Activated CD4-positive, alpha-beta T cell treated with anti-CD3 and anti-CD28 coated beads, Interleukin-2, amount 10 ng/mL, durations not matched to agents 7 days and 5 days (primary cell): ENCODE measurements at regions not wholly inside any gene's neighbourhood (a gene's known extent, or its start where the extent isn't known, plus 50 kb on each side); places are given as distances from the start of the nearest gene placed in this dataset.
"Not testable (repeated sequence)": the region's sequence is repeated elsewhere in the genome, so short reads cannot be mapped to it uniquely, and the experiment has no call there.

Source experiments
- CTCF ChIA-PET: fragments of 350-600 bp; sonication (Branson Sonifier 250); formaldehyde crosslinking; loops from one replicate; lab custom pipeline; 2021; ENCODE audit warnings: antibody characterized with exemption; lab: Charles Lee
- POLR2A ChIA-PET: fragments of 350-600 bp; sonication (Branson Sonifier 250); formaldehyde crosslinking; loops from one replicate; lab custom pipeline; 2021; ENCODE audit warnings: antibody characterized with exemption; lab: Charles Lee
- DNase-seq: peaks from one replicate; pipeline ENCODE4 v3.0.0-alpha.2; 2020
- H3K27ac Mint-ChIP-seq: one replicate; pipeline ENCODE4 v1.8.0; 2021; ENCODE audit warnings: mild to moderate bottlenecking, moderate library complexity, mixed read lengths
- H3K27me3 Mint-ChIP-seq: one replicate; pipeline ENCODE4 v1.8.0; 2021; ENCODE audit warnings: mixed read lengths
- H3K36me3 Mint-ChIP-seq: one replicate; pipeline ENCODE4 v1.8.0; 2021; ENCODE audit warnings: low read depth, mixed read lengths
- H3K4me1 Mint-ChIP-seq: one replicate; pipeline ENCODE4 v1.8.0; 2021; ENCODE audit warnings: mixed read lengths
- H3K4me3 Mint-ChIP-seq: one replicate; pipeline ENCODE4 v1.8.0; 2021; ENCODE audit warnings: mild to moderate bottlenecking, moderate library complexity, mixed read lengths
- H3K9me3 Mint-ChIP-seq: one replicate; pipeline ENCODE4 v1.8.0; 2021; ENCODE audit warnings: mixed read lengths

DNA sequence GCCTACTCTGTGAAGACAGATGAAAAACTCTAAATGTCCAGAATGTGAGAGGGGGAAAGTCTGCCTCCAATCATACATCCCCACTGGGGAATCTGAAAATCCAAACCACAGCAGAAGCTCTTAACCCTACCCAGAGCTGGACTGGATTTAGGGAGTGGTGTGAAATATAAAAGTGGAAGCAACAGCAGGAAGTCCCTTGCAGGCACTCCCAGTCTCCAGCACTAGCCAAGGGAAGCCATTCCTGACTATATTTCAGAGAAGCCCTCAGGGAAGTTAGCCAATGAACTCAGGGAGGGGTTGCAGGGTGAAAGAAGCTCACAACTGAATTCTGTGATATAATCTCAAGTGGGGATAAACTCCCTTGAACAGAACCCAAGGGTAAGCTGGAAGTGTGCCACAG is 51.5 kb downstream of the CRPPA start:
- CTCF ChIA-PET: interaction anchor here (0.6 kb wide), 1 partner anchor 1154 kb away, joined by 3 read pairs; no protein-coding TSS in a partner anchor
- Mint-ChIP-seq H3K27ac (no peak overlapping the region), H3K4me1 (no peaks in the 10 kb centered on the region), H3K9me3 (peaks cover 2% of the 10 kb centered on the region), H3K36me3 (no peaks in the 10 kb centered on the region), H3K4me3 (no peak overlapping the region), H3K27me3 (no peaks in the 10 kb centered on the region)
- no peak for DNase-seq
- POLR2A ChIA-PET: no interaction called here

GRCh38 chr7:16369309-16369708 is 52.0 kb downstream of the CRPPA start:
- H3K4me1 Mint-ChIP-seq, DNase-seq, POLR2A ChIA-PET, H3K27ac Mint-ChIP-seq, H3K36me3 Mint-ChIP-seq, H3K9me3 Mint-ChIP-seq, H3K4me3 Mint-ChIP-seq, H3K27me3 Mint-ChIP-seq: not testable (repeated sequence)
- CTCF ChIA-PET: interaction anchor here (0.6 kb wide), 1 partner anchor 1155 kb away, joined by 3 read pairs; no protein-coding TSS in a partner anchor

- no peak overlapping the region for H3K4me3 Mint-ChIP-seq
- H3K9me3 Mint-ChIP-seq: peaks cover 2% of the 10 kb centered on the region
- DNase-seq: no peak
- no peak overlapping the region for H3K27ac Mint-ChIP-seq
- ChIA-PET POLR2A (no interaction called here), CTCF (interaction anchor here (0.6 kb wide), 1 partner anchor 1155 kb away, joined by 3 read pairs; no protein-coding TSS in a partner anchor)
- H3K4me1 Mint-ChIP-seq: no peaks in the 10 kb centered on the region
- H3K27me3 Mint-ChIP-seq: no peaks in the 10 kb centered on the region
- H3K36me3 Mint-ChIP-seq: no peaks in the 10 kb centered on the region
These were observed 52.5 kb downstream of the CRPPA start for GRCh38 chr7:16368885-16369284.

DNA sequence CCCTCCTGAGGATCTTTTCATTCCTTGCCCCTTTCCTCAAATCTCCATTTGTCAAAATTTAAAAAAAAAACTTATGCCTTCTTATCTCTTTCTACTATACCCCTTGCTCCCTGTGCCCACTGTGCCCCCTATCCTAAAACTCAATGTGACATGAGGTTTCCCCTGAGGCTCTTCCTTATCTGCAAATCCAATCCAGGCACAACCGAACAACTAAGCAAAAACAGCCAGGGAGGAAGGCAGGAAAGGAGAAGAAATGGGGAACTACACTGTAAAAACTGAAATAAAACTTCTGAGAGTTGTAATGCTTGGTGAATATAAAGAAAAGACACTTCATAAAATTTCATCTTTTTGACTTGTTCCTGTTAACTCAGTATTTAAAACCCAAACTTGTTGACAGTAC is 54.2 kb downstream of the CRPPA start:
- Mint-ChIP-seq H3K4me3 (no peak overlapping the region), H3K4me1 (no peaks in the 10 kb centered on the region), H3K27me3 (no peaks in the 10 kb centered on the region), H3K36me3 (no peaks in the 10 kb centered on the region), H3K27ac (no peak overlapping the region), H3K9me3 (peaks cover 2% of the 10 kb centered on the region)
- ChIA-PET POLR2A (no interaction called here), CTCF (no interaction called here)
- DNase-seq: no peak

DNA sequence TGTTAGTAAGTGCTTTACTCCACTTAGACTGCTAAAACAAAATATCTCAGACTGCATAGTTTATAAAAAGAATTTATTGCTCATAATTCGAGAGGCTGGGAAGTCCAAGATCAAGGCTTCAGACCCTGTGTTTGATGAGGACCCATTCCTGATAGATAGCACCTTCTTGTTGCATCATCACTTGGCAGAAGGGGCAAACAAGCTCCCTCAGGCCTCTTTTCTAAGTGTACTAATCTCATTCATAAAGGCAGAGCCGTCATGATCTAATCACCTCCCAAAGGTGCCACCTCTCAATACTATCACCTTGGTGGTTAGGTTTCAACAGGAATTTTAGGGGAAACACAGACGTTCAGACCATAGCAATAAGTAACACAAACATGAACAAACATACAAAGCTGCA is 55.4 kb downstream of the CRPPA start:
- no peak overlapping the region for H3K27ac Mint-ChIP-seq
- H3K9me3 Mint-ChIP-seq: no peaks in the 10 kb centered on the region
- DNase-seq: no peak
- H3K4me1 Mint-ChIP-seq: no peaks in the 10 kb centered on the region
- H3K36me3 Mint-ChIP-seq: no peaks in the 10 kb centered on the region
- no peaks in the 10 kb centered on the region for H3K27me3 Mint-ChIP-seq
- ChIA-PET POLR2A (no interaction called here), CTCF (interaction anchor here (0.6 to 0.8 kb wide), 2 partner anchors 55 to 134 kb away, joined by 3 read pairs; partner anchors contain the start of gene CRPPA)
- H3K4me3 Mint-ChIP-seq: no peak overlapping the region

- Mint-ChIP-seq H3K36me3 (no peaks in the 10 kb centered on the region), H3K27me3 (no peaks in the 10 kb centered on the region), H3K4me3 (no peak overlapping the region), H3K9me3 (no peaks in the 10 kb centered on the region), H3K27ac (no peak overlapping the region), H3K4me1 (no peaks in the 10 kb centered on the region)
- POLR2A ChIA-PET: no interaction called here
- no peak for DNase-seq
- CTCF ChIA-PET: no interaction called here
These were observed 56.2 kb downstream of the CRPPA start for GRCh38 chr7:16365177-16365576.

DNA sequence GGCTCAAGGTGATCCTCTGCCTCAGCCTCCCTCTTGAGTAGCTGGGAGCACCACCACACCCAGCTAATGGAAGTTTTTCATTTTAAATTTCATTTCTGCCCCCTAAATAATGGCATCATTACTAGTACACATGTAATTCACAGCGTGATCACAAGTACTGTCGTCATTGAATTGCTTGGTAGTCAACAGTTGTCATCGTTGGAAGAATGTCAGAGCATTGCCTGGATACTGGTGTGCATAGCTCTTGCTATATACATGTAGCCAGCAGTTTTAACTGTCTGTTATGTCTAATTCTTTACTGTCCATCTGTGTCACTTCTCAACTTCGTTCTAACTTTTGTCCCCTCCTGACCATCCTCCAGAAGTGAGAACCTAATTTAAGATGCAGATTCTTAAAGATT is 62.1 kb downstream of the CRPPA start:
- CTCF ChIA-PET: no interaction called here
- POLR2A ChIA-PET: no interaction called here
- H3K4me1 Mint-ChIP-seq: no peaks in the 10 kb centered on the region

DNA sequence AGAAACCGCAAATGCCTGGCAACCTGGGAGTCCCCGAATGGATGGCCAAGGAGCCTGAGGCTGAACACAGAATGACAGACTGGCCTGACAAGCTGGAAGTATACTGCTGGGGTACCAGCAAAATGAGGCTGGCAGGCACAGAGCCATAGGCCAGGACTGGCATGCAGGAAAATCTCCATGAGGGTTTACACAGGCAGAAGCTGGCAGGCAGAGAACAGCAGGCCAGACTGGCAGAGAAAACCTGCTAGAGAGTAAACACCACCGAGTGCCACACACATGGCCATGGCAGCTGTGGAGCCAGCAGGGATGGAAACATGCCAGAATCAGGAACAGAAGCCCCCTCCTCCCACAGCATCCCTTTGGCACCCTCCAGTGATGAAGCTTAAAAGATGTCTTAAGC is 63.4 kb downstream of the CRPPA start:
- Mint-ChIP-seq H3K27me3 (no peaks in the 10 kb centered on the region), H3K27ac (no peak overlapping the region), H3K36me3 (no peaks in the 10 kb centered on the region), H3K9me3 (no peaks in the 10 kb centered on the region), H3K4me3 (no peak overlapping the region), H3K4me1 (no peaks in the 10 kb centered on the region)
- ChIA-PET CTCF (no interaction called here), POLR2A (no interaction called here)
- no peak for DNase-seq

More for the DNA sequence above, 62.1 kb downstream of the CRPPA start:
- Mint-ChIP-seq H3K27ac (no peak overlapping the region), H3K4me3 (no peak overlapping the region), H3K9me3 (no peaks in the 10 kb centered on the region), H3K36me3 (no peaks in the 10 kb centered on the region), H3K27me3 (no peaks in the 10 kb centered on the region)
- DNase-seq: no peak

- no peaks in the 10 kb centered on the region for H3K36me3 Mint-ChIP-seq
- H3K9me3 Mint-ChIP-seq: no peaks in the 10 kb centered on the region
These were observed 63.9 kb downstream of the CRPPA start for GRCh38 chr7:16357474-16357873.

DNA sequence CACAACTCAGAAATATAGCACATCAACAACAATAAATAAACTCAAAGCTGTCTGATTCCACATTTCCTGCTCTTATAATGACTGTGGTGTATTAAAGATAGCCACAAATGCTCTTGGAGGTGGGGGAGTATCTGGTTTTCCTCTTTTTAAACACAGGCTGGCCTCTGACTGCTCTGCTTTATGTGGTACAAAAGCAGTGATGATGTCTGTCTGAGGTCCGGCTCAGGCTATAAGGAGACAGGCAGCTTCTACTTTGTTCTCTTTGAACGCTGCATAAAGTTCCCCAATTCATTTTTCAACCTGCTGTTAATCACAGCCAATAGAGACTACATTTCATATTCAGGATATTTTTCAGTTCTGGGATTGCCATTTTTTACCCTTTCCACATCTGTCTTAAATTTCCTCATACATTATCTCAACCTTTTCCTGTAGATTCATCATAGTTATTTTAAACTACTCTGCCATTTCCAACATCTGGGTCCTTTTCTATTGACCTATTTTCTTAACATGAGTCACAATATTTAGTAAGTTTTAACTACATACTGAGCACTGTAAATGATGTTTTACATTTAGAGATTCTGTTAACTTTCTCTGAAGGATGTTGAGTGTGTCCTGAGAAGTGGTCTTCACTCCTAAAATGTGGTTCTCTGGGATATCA is 64.9 kb downstream of the CRPPA start:
- ChIA-PET POLR2A (no interaction called here), CTCF (no interaction called here)
- H3K4me3 Mint-ChIP-seq: no peak overlapping the region
- no peaks in the 10 kb centered on the region for H3K9me3 Mint-ChIP-seq
- no peaks in the 10 kb centered on the region for H3K36me3 Mint-ChIP-seq
- no peak overlapping the region for H3K27ac Mint-ChIP-seq
- H3K27me3 Mint-ChIP-seq: no peaks in the 10 kb centered on the region
- no peaks in the 10 kb centered on the region for H3K4me1 Mint-ChIP-seq
- no peak for DNase-seq

More at GRCh38 chr7:16357474-16357873, 63.9 kb downstream of the CRPPA start:
- Mint-ChIP-seq H3K4me3 (no peak overlapping the region), H3K27ac (no peak overlapping the region), H3K4me1 (no peaks in the 10 kb centered on the region), H3K27me3 (no peaks in the 10 kb centered on the region)
- ChIA-PET CTCF (no interaction called here), POLR2A (no interaction called here)
- no peak for DNase-seq

- no peak for DNase-seq
- no peaks in the 10 kb centered on the region for H3K36me3 Mint-ChIP-seq
- no peaks in the 10 kb centered on the region for H3K27me3 Mint-ChIP-seq
- POLR2A ChIA-PET: no interaction called here
- H3K4me1 Mint-ChIP-seq: no peaks in the 10 kb centered on the region
- H3K27ac Mint-ChIP-seq: no peak overlapping the region
- CTCF ChIA-PET: no interaction called here
- H3K9me3 Mint-ChIP-seq: peaks cover 8% of the 10 kb centered on the region
- H3K4me3 Mint-ChIP-seq: no peak overlapping the region
These were observed 66.8 kb downstream of the CRPPA start for GRCh38 chr7:16354573-16354972.

DNA sequence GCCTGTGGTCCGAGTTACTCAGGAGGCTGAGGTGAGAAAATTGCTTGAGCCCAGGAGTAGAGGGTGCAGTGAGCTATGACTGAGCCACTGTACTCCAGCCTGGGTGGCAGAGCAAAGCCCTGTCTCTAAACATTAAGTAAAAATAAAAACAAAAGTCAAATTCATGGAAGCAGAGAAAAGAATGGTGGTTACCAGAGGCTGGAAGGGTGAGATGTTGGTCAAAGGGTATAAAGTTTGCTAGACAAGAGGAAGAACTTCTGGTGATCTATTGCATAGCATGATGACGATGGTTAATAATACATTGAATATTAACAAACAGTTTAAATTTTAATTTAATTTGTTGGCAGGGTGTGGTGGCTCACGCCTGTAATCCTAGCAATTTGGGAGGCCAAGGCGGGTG is 68.1 kb downstream of the CRPPA start:
- H3K4me3 Mint-ChIP-seq: no peak overlapping the region
- no peak overlapping the region for H3K27ac Mint-ChIP-seq
- ChIA-PET POLR2A (no interaction called here), CTCF (no interaction called here)
- H3K4me1 Mint-ChIP-seq: no peaks in the 10 kb centered on the region
- peaks cover 15% of the 10 kb centered on the region for H3K9me3 Mint-ChIP-seq
- H3K27me3 Mint-ChIP-seq: no peaks in the 10 kb centered on the region
- no peaks in the 10 kb centered on the region for H3K36me3 Mint-ChIP-seq
- no peak for DNase-seq

DNA sequence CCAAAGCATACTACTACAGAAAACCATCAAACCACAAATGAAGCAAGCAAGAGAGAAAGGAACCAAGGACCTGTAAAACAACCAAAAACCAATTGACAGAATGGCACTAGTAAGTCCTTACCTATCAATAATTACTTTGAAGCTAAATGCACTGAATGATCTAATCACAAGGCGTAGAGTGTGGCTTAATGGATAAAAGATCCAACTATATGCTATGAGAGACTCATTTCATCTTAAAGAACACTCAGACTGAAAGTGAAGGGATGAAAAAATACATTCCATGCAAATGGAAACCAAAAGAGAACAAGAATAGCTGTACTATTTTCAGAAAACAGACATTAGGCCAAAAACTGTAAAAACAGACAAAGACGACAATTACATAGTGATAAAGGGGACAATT is 70.7 kb downstream of the CRPPA start:
- Mint-ChIP-seq H3K4me3 (no peak overlapping the region), H3K4me1 (no peaks in the 10 kb centered on the region), H3K27me3 (no peaks in the 10 kb centered on the region), H3K36me3 (no peaks in the 10 kb centered on the region), H3K27ac (no peak overlapping the region), H3K9me3 (peaks cover 15% of the 10 kb centered on the region)
- DNase-seq: no peak
- ChIA-PET POLR2A (no interaction called here), CTCF (no interaction called here)

DNA sequence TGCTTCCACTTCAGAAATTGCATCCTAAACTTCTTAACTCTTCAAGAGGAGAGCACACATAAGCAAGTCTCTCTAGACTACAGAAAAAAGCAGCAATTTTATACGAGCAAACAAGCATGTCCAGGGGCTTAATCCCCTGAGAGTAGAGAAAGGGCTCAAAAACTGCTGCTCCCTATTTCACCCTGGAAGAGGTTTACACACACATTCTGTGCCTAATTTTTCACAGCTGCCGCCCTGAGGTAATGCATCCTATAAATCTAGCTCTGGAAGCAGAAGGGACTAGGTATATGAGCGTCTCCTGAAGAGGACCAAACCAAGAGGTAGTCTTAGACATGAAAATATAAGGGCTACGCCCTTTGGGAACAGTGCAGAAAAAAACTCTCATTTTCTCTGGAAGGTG is 73.1 kb downstream of the CRPPA start:
- POLR2A ChIA-PET: no interaction called here
- no peak for DNase-seq

More for the DNA sequence above, 73.1 kb downstream of the CRPPA start:
- Mint-ChIP-seq H3K27ac (no peak overlapping the region), H3K4me1 (no peaks in the 10 kb centered on the region), H3K9me3 (peaks cover 20% of the 10 kb centered on the region), H3K4me3 (no peak overlapping the region), H3K27me3 (no peaks in the 10 kb centered on the region), H3K36me3 (no peaks in the 10 kb centered on the region)
- CTCF ChIA-PET: no interaction called here
